HepG2 (cell line): ENCODE measurements at regions not wholly inside any gene's neighbourhood (a gene's known extent, or its start where the extent isn't known, plus 50 kb on each side); places are given as distances from the start of the nearest gene placed in this dataset.

ENCODE experiments used
- ATAC-seq: fragments of 200-7000 bp; cut with Tn5 transposase; 3 replicates; pipeline ENCODE4 v1.9.1; 2020; ENCODE audit warnings: mild to moderate bottlenecking, moderate library complexity
- BruUV-seq: library from RNA; stranded (reverse); fragments of 400-500 nt; replicated peaks from 2 replicates; lab custom pipeline; 2021; lab: Mats Ljungman, UMichigan
- CTCF ChIA-PET: fragments of 300-600 bp; formaldehyde crosslinking; extraction: SDS; loops from one replicate; lab custom pipeline; 2021; ENCODE audit warnings: low total read pairs, inconsistent platforms, low intra/inter-chr PET ratio; lab: Yijun Ruan, JAX
- POLR2A ChIA-PET: fragments of 350-600 bp; sonication (Branson Sonifier 250); formaldehyde crosslinking; loops from one replicate; lab custom pipeline; 2020; ENCODE audit warnings: antibody characterized with exemption, inconsistent platforms; lab: Yijun Ruan, JAX
- DNase-seq: peaks from one replicate; pipeline ENCODE4 v3.0.0-alpha.2; 2015; ENCODE audit warnings: low spot score
- FAIRE-seq: peaks from 3 replicates; lab custom pipeline; 2011; peaks lifted over from hg19 to GRCh38; lab: Jason Lieb, UNC
- H2AFZ ChIP-seq: one replicate; pipeline ENCODE4 v1.6.1; 2011; ENCODE audit warnings: low read length, inconsistent platforms
- H3K27ac ChIP-seq: fragments of 300-600 bp; 3 replicates; pipeline ENCODE4 v1.8.0; 2011; ENCODE audit warnings: mixed run types, mild to moderate bottlenecking, mixed read lengths, low read length, inconsistent platforms; ENCODE audit not compliant: insufficient read depth; ENCODE audit errors: extremely low read length
- H3K27me3 ChIP-seq, 2 experiments: fragments of 200-600 bp in 1 of 2; 2 replicates in 1 of 2; 3 replicates in 1 of 2; pipeline versions ENCODE4 v1.6.0 to v1.8.0; 2011; ENCODE audit warnings: low read length in 2 of 2, mild to moderate bottlenecking in 2 of 2, moderate library complexity in 2 of 2, inconsistent platforms in 1 of 2; ENCODE audit not compliant: insufficient read depth in 2 of 2, control insufficient read depth in 1 of 2
- H3K36me3 ChIP-seq, 2 experiments: fragments of 200-600 bp in 1 of 2; replicated peaks in 1 of 2; 2 replicates in 1 of 2; 3 replicates in 1 of 2; pipeline versions ENCODE4 v1.5.1 to v1.8.0; 2011; ENCODE audit warnings: low read length in 2 of 2, inconsistent platforms in 1 of 2; ENCODE audit not compliant: insufficient read depth in 2 of 2, control insufficient read depth in 1 of 2
- H3K4me1 ChIP-seq: 2 replicates; pipeline ENCODE4 v1.5.1; 2012; ENCODE audit warnings: low read length, inconsistent platforms; ENCODE audit not compliant: insufficient read depth
- H3K4me2 ChIP-seq: 2 replicates; pipeline ENCODE4 v1.6.0; 2011; ENCODE audit warnings: low read depth, low read length, inconsistent platforms
- H3K4me3 ChIP-seq, 3 experiments: fragments of 200-600 bp in 1 of 3; sonication (generic), shearing (Covaris generic) in 1 of 3; replicated peaks in 1 of 3; 2 replicates each; pipeline ENCODE4 v1.5.1; 2011 to 2016; ENCODE audit warnings: low read length in 3 of 3, inconsistent platforms in 2 of 3, low read depth in 2 of 3, mild to moderate bottlenecking in 2 of 3, control low read depth in 1 of 3, mixed read lengths in 1 of 3; ENCODE audit not compliant: insufficient read depth in 1 of 3
- H3K79me2 ChIP-seq: one replicate; pipeline ENCODE4 v1.6.1; 2011; ENCODE audit warnings: low read length, inconsistent platforms; ENCODE audit not compliant: insufficient read depth
- H3K9ac ChIP-seq: 2 replicates; pipeline ENCODE4 v1.6.0; 2011; ENCODE audit warnings: mild to moderate bottlenecking, low read depth, low read length, inconsistent platforms; ENCODE audit not compliant: insufficient read depth
- H3K9me3 ChIP-seq: 2 replicates; pipeline ENCODE4 v1.5.1; 2012; ENCODE audit warnings: mild to moderate bottlenecking, low read length
- H4K20me1 ChIP-seq: 2 replicates; pipeline ENCODE4 v1.6.0; 2011; ENCODE audit warnings: inconsistent platforms, mild to moderate bottlenecking, low read length, moderate library complexity; ENCODE audit not compliant: insufficient read depth
- SMYD3 ChIP-seq: sonication (generic); formaldehyde crosslinking; IDR thresholded peaks from 2 replicates; pipeline ENCODE4 v1.8.1; 2023; ENCODE audit warnings: mild to moderate bottlenecking, missing genetic modification reagents
- SP2 ChIP-seq: sonication (generic); formaldehyde crosslinking; IDR thresholded peaks from 2 replicates; pipeline ENCODE4 v1.5.1; 2020; ENCODE audit warnings: mild to moderate bottlenecking, missing genetic modification reagents
- TEF ChIP-seq: sonication (generic); formaldehyde crosslinking; IDR thresholded peaks from 2 replicates; pipeline ENCODE4 v1.5.0; 2020; ENCODE audit warnings: missing genetic modification reagents
- ZBTB37 ChIP-seq: sonication (generic); formaldehyde crosslinking; IDR thresholded peaks from 2 replicates; pipeline ENCODE4 v1.4.0; 2020; ENCODE audit warnings: mild to moderate bottlenecking, missing genetic modification reagents
- WGBS: methylation state at CpG from one replicate; pipeline ENCODE4 v1.1.6; 2017; ENCODE audit warnings: low lambda C conversion rate; 5-methylcytosine and 5-hydroxymethylcytosine counted together
- in situ Hi-C: cut with HindIII; loops from 2 replicates; pipeline ENCODE4 v1.10.0; 2017; ENCODE audit warnings: low pct_unique_long_range_greater_than_20kb; ENCODE audit not compliant: extremely low pct_ligation_motif_present
- intact Hi-C: fragments of 100-400 bp; cut with micrococcal nuclease; formaldehyde crosslinking; loops from one replicate; pipeline ENCODE4 v1.10.0; 2022; ENCODE audit not compliant: unreplicated experiment

- no peak for TF ChIP-seq ZBTB37 (CRISPR knock-in tag)
- TF ChIP-seq SMYD3 (CRISPR knock-in tag), result no peak
Observed at GRCh38 chr1:188269956-188270355, 1441.2 kb downstream of the PLA2G4A start (continued).

- intact Hi-C loops, result no loop called here
- no peak for TF ChIP-seq TEF
- Histone ChIP-seq H3K36me3 (no peaks in the 10 kb centered on the region), H3K4me1 (no peaks in the 10 kb centered on the region), H3K27me3 (no peaks in the 10 kb centered on the region), H3K4me2 (no peak overlapping the region), H3K4me3 (no peak overlapping the region), H3K27ac (no peak overlapping the region), H2AFZ (no peak overlapping the region), H4K20me1 (no peaks in the 10 kb centered on the region), H3K9ac (no peak overlapping the region), H3K9me3 (no peaks in the 10 kb centered on the region), H3K79me2 (no peaks in the 10 kb centered on the region)
- WGBS, result 0% methylated on average over 1 of the region's 1 CpG
- ChIA-PET POLR2A (no interaction called here), CTCF (no interaction called here)
- in situ Hi-C loops, result no loop called here
- no TSS peak for BruUV-seq
- DNase-seq (no peak), FAIRE-seq (no peak), ATAC-seq (no peak)
Observed at GRCh38 chr1:188270497-188270896, 1441.7 kb downstream of the PLA2G4A start.

DNA sequence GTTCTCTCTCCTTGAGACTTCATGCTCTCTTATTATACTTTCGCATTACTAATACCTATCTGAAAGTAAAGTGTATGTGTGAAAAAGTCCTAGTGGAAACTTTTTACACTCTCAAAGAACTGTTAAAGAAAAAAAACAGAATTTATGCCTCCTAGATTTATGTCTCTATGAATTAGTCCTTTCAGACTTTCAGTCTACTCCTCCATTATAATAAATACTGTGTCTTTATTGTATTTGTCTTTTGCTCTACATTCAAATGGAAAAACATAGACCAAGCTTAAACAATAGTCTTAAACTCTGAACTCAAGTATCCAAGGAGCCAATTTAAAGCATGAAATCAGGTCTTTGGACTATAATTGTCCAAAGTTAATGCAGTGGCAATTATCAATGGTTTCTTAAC, 1449.0 kb downstream of the PLA2G4A start:
- Histone ChIP-seq H4K20me1 (no peaks in the 10 kb centered on the region), H3K4me1 (no peaks in the 10 kb centered on the region), H3K27me3 (no peaks in the 10 kb centered on the region), H2AFZ (no peak overlapping the region), H3K9ac (no peak overlapping the region), H3K27ac (no peak overlapping the region), H3K36me3 (no peaks in the 10 kb centered on the region), H3K79me2 (no peaks in the 10 kb centered on the region), H3K4me3 (no peak overlapping the region), H3K4me2 (no peak overlapping the region)
- no peak for FAIRE-seq
- intact Hi-C loops, result no loop called here
- no peak for ATAC-seq
- BruUV-seq, result no TSS peak
- no peak for DNase-seq
- ChIA-PET POLR2A (no interaction called here), CTCF (no interaction called here)
- WGBS, result 91% methylated on average over 1 of the region's 1 CpG
- no peak for TF ChIP-seq SP2 (CRISPR knock-in tag)
- TF ChIP-seq, all 625 proteins: peak for 0
- H3K9me3 ChIP-seq, result no peaks in the 10 kb centered on the region
- in situ Hi-C loops, result no loop called here
